ENCODE measurements at regions not wholly inside any gene's neighbourhood (a gene's known extent, or its start where the extent isn't known, plus 50 kb on each side); places are given as distances from the start of the nearest gene placed in this dataset.
A peak's percentile ranks its signal among the peaks of the same experiment; 100 is the strongest.

DNA sequence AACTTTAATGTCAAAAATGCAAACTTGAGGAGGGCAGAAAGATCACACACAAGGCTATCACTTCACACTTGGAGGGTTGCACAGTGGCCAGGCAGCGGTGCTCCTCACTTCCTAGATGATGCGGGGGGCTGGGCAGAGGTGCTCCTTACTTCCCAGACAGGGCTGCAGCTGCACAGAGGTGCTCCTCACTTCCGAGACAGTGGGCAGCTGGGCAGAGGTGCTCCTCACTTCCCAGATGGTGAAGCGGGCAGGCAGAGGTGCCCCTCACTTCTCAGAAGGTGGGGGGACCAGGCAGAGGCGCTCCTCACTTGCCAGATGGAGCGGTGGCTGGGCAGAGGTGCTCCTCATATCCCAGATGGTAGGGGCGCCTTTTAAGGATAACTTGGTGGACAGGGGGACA lies 423.2 kb upstream of the RORB start (continued):
- TF ChIP-seq, protein P1, sequence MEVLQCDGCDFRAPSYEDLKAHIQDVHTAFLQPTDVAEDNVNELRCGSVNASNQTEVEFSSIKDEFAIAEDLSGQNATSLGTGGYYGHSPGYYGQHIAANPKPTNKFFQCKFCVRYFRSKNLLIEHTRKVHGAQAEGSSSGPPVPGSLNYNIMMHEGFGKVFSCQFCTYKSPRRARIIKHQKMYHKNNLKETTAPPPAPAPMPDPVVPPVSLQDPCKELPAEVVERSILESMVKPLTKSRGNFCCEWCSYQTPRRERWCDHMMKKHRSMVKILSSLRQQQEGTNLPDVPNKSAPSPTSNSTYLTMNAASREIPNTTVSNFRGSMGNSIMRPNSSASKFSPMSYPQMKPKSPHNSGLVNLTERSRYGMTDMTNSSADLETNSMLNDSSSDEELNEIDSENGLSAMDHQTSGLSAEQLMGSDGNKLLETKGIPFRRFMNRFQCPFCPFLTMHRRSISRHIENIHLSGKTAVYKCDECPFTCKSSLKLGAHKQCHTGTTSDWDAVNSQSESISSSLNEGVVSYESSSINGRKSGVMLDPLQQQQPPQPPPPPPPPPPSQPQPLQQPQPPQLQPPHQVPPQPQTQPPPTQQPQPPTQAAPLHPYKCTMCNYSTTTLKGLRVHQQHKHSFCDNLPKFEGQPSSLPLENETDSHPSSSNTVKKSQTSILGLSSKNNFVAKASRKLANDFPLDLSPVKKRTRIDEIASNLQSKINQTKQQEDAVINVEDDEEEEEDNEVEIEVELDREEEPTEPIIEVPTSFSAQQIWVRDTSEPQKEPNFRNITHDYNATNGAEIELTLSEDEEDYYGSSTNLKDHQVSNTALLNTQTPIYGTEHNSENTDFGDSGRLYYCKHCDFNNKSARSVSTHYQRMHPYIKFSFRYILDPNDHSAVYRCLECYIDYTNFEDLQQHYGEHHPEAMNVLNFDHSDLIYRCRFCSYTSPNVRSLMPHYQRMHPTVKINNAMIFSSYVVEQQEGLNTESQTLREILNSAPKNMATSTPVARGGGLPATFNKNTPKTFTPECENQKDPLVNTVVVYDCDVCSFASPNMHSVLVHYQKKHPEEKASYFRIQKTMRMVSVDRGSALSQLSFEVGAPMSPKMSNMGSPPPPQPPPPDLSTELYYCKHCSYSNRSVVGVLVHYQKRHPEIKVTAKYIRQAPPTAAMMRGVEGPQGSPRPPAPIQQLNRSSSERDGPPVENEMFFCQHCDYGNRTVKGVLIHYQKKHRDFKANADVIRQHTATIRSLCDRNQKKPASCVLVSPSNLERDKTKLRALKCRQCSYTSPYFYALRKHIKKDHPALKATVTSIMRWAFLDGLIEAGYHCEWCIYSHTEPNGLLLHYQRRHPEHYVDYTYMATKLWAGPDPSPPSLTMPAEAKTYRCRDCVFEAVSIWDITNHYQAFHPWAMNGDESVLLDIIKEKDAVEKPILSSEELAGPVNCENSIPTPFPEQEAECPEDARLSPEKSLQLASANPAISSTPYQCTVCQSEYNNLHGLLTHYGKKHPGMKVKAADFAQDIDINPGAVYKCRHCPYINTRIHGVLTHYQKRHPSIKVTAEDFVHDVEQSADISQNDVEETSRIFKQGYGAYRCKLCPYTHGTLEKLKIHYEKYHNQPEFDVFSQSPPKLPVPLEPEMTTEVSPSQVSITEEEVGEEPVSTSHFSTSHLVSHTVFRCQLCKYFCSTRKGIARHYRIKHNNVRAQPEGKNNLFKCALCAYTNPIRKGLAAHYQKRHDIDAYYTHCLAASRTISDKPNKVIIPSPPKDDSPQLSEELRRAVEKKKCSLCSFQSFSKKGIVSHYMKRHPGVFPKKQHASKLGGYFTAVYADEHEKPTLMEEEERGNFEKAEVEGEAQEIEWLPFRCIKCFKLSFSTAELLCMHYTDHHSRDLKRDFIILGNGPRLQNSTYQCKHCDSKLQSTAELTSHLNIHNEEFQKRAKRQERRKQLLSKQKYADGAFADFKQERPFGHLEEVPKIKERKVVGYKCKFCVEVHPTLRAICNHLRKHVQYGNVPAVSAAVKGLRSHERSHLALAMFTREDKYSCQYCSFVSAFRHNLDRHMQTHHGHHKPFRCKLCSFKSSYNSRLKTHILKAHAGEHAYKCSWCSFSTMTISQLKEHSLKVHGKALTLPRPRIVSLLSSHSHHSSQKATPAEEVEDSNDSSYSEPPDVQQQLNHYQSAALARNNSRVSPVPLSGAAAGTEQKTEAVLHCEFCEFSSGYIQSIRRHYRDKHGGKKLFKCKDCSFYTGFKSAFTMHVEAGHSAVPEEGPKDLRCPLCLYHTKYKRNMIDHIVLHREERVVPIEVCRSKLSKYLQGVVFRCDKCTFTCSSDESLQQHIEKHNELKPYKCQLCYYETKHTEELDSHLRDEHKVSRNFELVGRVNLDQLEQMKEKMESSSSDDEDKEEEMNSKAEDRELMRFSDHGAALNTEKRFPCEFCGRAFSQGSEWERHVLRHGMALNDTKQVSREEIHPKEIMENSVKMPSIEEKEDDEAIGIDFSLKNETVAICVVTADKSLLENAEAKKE (CRISPR knock-in tag; IDR thresholded peaks at IDR 0.05) = no peak
- no peak for TF ChIP-seq CREB1 (CRISPR knock-in tag; IDR thresholded peaks at IDR 0.05; ENCODE audit: low read depth)
- TF ChIP-seq, protein P2, sequence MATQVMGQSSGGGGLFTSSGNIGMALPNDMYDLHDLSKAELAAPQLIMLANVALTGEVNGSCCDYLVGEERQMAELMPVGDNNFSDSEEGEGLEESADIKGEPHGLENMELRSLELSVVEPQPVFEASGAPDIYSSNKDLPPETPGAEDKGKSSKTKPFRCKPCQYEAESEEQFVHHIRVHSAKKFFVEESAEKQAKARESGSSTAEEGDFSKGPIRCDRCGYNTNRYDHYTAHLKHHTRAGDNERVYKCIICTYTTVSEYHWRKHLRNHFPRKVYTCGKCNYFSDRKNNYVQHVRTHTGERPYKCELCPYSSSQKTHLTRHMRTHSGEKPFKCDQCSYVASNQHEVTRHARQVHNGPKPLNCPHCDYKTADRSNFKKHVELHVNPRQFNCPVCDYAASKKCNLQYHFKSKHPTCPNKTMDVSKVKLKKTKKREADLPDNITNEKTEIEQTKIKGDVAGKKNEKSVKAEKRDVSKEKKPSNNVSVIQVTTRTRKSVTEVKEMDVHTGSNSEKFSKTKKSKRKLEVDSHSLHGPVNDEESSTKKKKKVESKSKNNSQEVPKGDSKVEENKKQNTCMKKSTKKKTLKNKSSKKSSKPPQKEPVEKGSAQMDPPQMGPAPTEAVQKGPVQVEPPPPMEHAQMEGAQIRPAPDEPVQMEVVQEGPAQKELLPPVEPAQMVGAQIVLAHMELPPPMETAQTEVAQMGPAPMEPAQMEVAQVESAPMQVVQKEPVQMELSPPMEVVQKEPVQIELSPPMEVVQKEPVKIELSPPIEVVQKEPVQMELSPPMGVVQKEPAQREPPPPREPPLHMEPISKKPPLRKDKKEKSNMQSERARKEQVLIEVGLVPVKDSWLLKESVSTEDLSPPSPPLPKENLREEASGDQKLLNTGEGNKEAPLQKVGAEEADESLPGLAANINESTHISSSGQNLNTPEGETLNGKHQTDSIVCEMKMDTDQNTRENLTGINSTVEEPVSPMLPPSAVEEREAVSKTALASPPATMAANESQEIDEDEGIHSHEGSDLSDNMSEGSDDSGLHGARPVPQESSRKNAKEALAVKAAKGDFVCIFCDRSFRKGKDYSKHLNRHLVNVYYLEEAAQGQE (IDR thresholded peaks at IDR 0.05; ENCODE audit: unreplicated experiment) = no peak

DNA sequence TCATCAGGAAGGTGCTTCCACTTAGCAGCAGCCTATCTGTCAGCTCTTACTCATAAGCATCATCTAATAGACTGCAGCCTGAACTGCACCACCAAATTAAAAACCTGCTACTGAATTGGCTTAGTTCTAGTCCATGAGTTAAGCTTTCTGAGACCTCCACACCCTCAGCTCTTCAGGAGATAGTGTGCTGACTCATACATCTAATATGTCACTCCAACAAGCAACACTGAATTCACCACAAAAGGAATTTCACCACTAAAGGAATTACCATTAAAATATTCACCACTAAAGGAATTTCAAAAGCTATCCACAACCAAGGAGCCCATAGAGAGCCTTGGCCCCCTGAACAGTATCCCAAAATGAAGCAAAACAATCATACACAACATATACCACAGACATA lies 418.5 kb upstream of the RORB start:
- Histone ChIP-seq H3K9me2 (ENCODE audit: insufficient read depth) (peaks cover 22% of the 10 kb centered on the region), H3K4me3 (no peak overlapping the region), H3K79me2 (replicated peaks; ENCODE audit: insufficient read depth) (peaks cover 75% of the 10 kb centered on the region), H4K20me1 (replicated peaks; ENCODE audit: insufficient read depth) (no peaks in the 10 kb centered on the region), H3K27me3 (ENCODE audit: insufficient read depth) (no peaks in the 10 kb centered on the region), H3K4me1 (ENCODE audit: insufficient read depth) (peaks cover 31% of the 10 kb centered on the region), H2AFZ (no peak overlapping the region), H3K27ac (ENCODE audit: low read depth) (peak overlapping the region; percentile 13), H3K36me3 (ENCODE audit: insufficient read depth) (0 out of 2 replicates have a peak, but pooled peaks cover 10% of the 10 kb centered on the region), H3K4me2 (peak overlapping the region; percentile 46), H3F3A (replicated peaks; ENCODE audit: low read depth) (no peaks in the 10 kb centered on the region)
- TF ChIP-seq JUNB (IDR thresholded peaks at IDR 0.05; ENCODE audit: unreplicated experiment) (no peak), STAT1 (IDR thresholded peaks at IDR 0.05; ENCODE audit: unreplicated experiment) (no peak)
- TF ChIP-seq, protein P1 (CRISPR knock-in tag; IDR thresholded peaks at IDR 0.05) = peak; percentile 58
- no peak overlapping the region for H3K4me3 Mint-ChIP-seq
- peak overlapping the region; percentile 92 for H3K27ac Mint-ChIP-seq
- peaks cover 72% of the 10 kb centered on the region for H3K9me3 Mint-ChIP-seq
- DNase-seq (ENCODE audit: low spot score) (no peak), ATAC-seq (peak; percentile 56)
- peaks cover 30% of the 10 kb centered on the region for H3K4me1 Mint-ChIP-seq
- peaks cover 87% of the 10 kb centered on the region for H3K36me3 Mint-ChIP-seq (ENCODE audit: low read depth)
- peaks cover 7% of the 10 kb centered on the region for H3K27me3 Mint-ChIP-seq (ENCODE audit: insufficient read depth, low read depth, poor library complexity)
